ENCODE measurements at regions not wholly inside any gene's neighbourhood (a gene's known extent, or its start where the extent isn't known, plus 50 kb on each side); places are given as distances from the start of the nearest gene placed in this dataset.

GRCh38 chr12:24482044-24482443, 466.9 kb downstream of the BCAT1 start:
- peaks cover 2% of the 10 kb centered on the region for H3K27me3 Mint-ChIP-seq
- intact Hi-C loops (cut with DNase I, micrococcal nuclease), result no loop called here
- no peaks in the 10 kb centered on the region for H3K4me1 Mint-ChIP-seq
- no peak overlapping the region for H3K27ac Mint-ChIP-seq
- no peaks in the 10 kb centered on the region for H3K9me3 Mint-ChIP-seq (ENCODE audit: low read depth)
- no peaks in the 10 kb centered on the region for H3K36me3 Mint-ChIP-seq (ENCODE audit: low read depth)
- no peak for DNase-seq
- CTCF ChIA-PET, result no interaction called here
- POLR2A ChIA-PET, result no interaction called here
- no peak for ATAC-seq
- no peak overlapping the region for H3K4me3 Mint-ChIP-seq

- Mint-ChIP-seq H3K27me3 (peaks cover 2% of the 10 kb centered on the region), H3K36me3 (ENCODE audit: low read depth) (no peaks in the 10 kb centered on the region), H3K4me1 (no peaks in the 10 kb centered on the region), H3K27ac (no peak overlapping the region), H3K9me3 (ENCODE audit: low read depth) (no peaks in the 10 kb centered on the region), H3K4me3 (no peak overlapping the region)
- CTCF ChIA-PET, result no interaction called here
- POLR2A ChIA-PET, result no interaction called here
- intact Hi-C loops (cut with DNase I, micrococcal nuclease), result no loop called here
- DNase-seq (no peak), ATAC-seq (no peak)
Observed at GRCh38 chr12:24480766-24481449, 468.0 kb downstream of the BCAT1 start.

- peaks cover 2% of the 10 kb centered on the region for H3K27me3 Mint-ChIP-seq
- no peak overlapping the region for H3K27ac Mint-ChIP-seq
- H3K4me3 Mint-ChIP-seq, result no peak overlapping the region
- H3K4me1 Mint-ChIP-seq, result no peaks in the 10 kb centered on the region
- DNase-seq (no peak), ATAC-seq (no peak)
- no peaks in the 10 kb centered on the region for H3K9me3 Mint-ChIP-seq (ENCODE audit: low read depth)
- intact Hi-C loops (cut with DNase I, micrococcal nuclease), result no loop called here
- H3K36me3 Mint-ChIP-seq (ENCODE audit: low read depth), result no peaks in the 10 kb centered on the region
- CTCF ChIA-PET, result interaction anchor here (0.6 kb wide), 1 partner anchor 8 kb away, joined by 4 read pairs; no protein-coding TSS in a partner anchor
- POLR2A ChIA-PET, result no interaction called here
Observed at GRCh38 chr12:24479131-24479530, 469.8 kb downstream of the BCAT1 start.

- Mint-ChIP-seq H3K4me1 (no peaks in the 10 kb centered on the region), H3K27ac (no peak overlapping the region), H3K27me3 (peaks cover 2% of the 10 kb centered on the region), H3K9me3 (ENCODE audit: low read depth) (no peaks in the 10 kb centered on the region), H3K4me3 (no peak overlapping the region), H3K36me3 (ENCODE audit: low read depth) (no peaks in the 10 kb centered on the region)
- DNase-seq (no peak), ATAC-seq (no peak)
- intact Hi-C loops (cut with DNase I, micrococcal nuclease), result no loop called here
- CTCF ChIA-PET, result interaction anchor here (0.7 to 1.2 kb wide), 4 partner anchors 9 to 90 kb away, joined by 3 to 4 read pairs (median 3); no protein-coding TSS in a partner anchor
- POLR2A ChIA-PET, result no interaction called here
Observed at GRCh38 chr12:24478254-24478653, 470.6 kb downstream of the BCAT1 start.

GRCh38 chr12:24476310-24476709, 472.6 kb downstream of the BCAT1 start:
- Mint-ChIP-seq H3K36me3 (ENCODE audit: low read depth) (no peaks in the 10 kb centered on the region), H3K27ac (no peak overlapping the region), H3K9me3 (ENCODE audit: low read depth) (no peaks in the 10 kb centered on the region), H3K27me3 (peaks cover 2% of the 10 kb centered on the region), H3K4me1 (no peaks in the 10 kb centered on the region), H3K4me3 (no peak overlapping the region)
- CTCF ChIA-PET, result no interaction called here
- intact Hi-C loops (cut with DNase I, micrococcal nuclease), result no loop called here
- DNase-seq, result no peak
- POLR2A ChIA-PET, result no interaction called here
- ATAC-seq, result no peak

- ATAC-seq, result no peak
- Mint-ChIP-seq H3K4me1 (no peaks in the 10 kb centered on the region), H3K4me3 (no peak overlapping the region), H3K27me3 (peaks cover 2% of the 10 kb centered on the region), H3K36me3 (ENCODE audit: low read depth) (no peaks in the 10 kb centered on the region), H3K9me3 (ENCODE audit: low read depth) (no peaks in the 10 kb centered on the region), H3K27ac (no peak overlapping the region)
- POLR2A ChIA-PET, result no interaction called here
- intact Hi-C loops (cut with DNase I, micrococcal nuclease), result no loop called here
- DNase-seq, result no peak
- CTCF ChIA-PET, result no interaction called here
Observed at GRCh38 chr12:24475337-24475736, 473.6 kb downstream of the BCAT1 start.

- no peak overlapping the region for H3K4me3 Mint-ChIP-seq
- ChIA-PET CTCF (interaction anchor here (1.0 kb wide), 1 partner anchor 10 kb away, joined by 5 read pairs; no protein-coding TSS in a partner anchor), POLR2A (no interaction called here)
- ATAC-seq, result no peak
- no peak for DNase-seq
- no peaks in the 10 kb centered on the region for H3K4me1 Mint-ChIP-seq
- intact Hi-C loops (cut with DNase I, micrococcal nuclease), result no loop called here
- no peaks in the 10 kb centered on the region for H3K36me3 Mint-ChIP-seq (ENCODE audit: low read depth)
- H3K27ac Mint-ChIP-seq, result no peak overlapping the region
- no peaks in the 10 kb centered on the region for H3K9me3 Mint-ChIP-seq (ENCODE audit: low read depth)
- H3K27me3 Mint-ChIP-seq, result no peaks in the 10 kb centered on the region
Observed at GRCh38 chr12:24473097-24473496, 475.8 kb downstream of the BCAT1 start.

- intact Hi-C loops (cut with DNase I, micrococcal nuclease), result no loop called here
Observed at GRCh38 chr12:24470050-24470449, 478.9 kb downstream of the BCAT1 start.

GRCh38 chr12:24469089-24469488, 479.8 kb downstream of the BCAT1 start:
- CTCF ChIA-PET, result no interaction called here
- no peak overlapping the region for H3K4me3 Mint-ChIP-seq
- no peak for ATAC-seq
- peaks cover 1% of the 10 kb centered on the region for H3K27me3 Mint-ChIP-seq
- POLR2A ChIA-PET, result no interaction called here
- intact Hi-C loops (cut with DNase I, micrococcal nuclease), result no loop called here
- H3K4me1 Mint-ChIP-seq, result no peaks in the 10 kb centered on the region
- no peaks in the 10 kb centered on the region for H3K36me3 Mint-ChIP-seq (ENCODE audit: low read depth)
- H3K27ac Mint-ChIP-seq, result no peak overlapping the region
- no peaks in the 10 kb centered on the region for H3K9me3 Mint-ChIP-seq (ENCODE audit: low read depth)
- no peak for DNase-seq

More at GRCh38 chr12:24470050-24470449, 478.9 kb downstream of the BCAT1 start:
- DNase-seq (no peak), ATAC-seq (no peak)
- Mint-ChIP-seq H3K27me3 (no peaks in the 10 kb centered on the region), H3K27ac (no peak overlapping the region), H3K36me3 (ENCODE audit: low read depth) (no peaks in the 10 kb centered on the region), H3K9me3 (ENCODE audit: low read depth) (no peaks in the 10 kb centered on the region), H3K4me1 (no peaks in the 10 kb centered on the region), H3K4me3 (no peak overlapping the region)
- ChIA-PET POLR2A (no interaction called here), CTCF (no interaction called here)

GRCh38 chr12:24467226-24467625, 481.7 kb downstream of the BCAT1 start:
- Mint-ChIP-seq H3K4me3 (no peak overlapping the region), H3K9me3 (ENCODE audit: low read depth) (no peaks in the 10 kb centered on the region), H3K27me3 (peaks cover 1% of the 10 kb centered on the region), H3K27ac (no peak overlapping the region), H3K4me1 (peaks cover 2% of the 10 kb centered on the region), H3K36me3 (ENCODE audit: low read depth) (no peaks in the 10 kb centered on the region)
- intact Hi-C loops (cut with DNase I, micrococcal nuclease), result no loop called here
- DNase-seq (no peak), ATAC-seq (no peak)
- ChIA-PET POLR2A (no interaction called here), CTCF (no interaction called here)

GRCh38 chr12:24463375-24463774, 485.5 kb downstream of the BCAT1 start:
- POLR2A ChIA-PET, result no interaction called here
- DNase-seq (no peak), ATAC-seq (no peak)
- Mint-ChIP-seq H3K4me3 (no peak overlapping the region), H3K4me1 (peaks cover 2% of the 10 kb centered on the region), H3K9me3 (ENCODE audit: low read depth) (no peaks in the 10 kb centered on the region), H3K27me3 (peaks cover 1% of the 10 kb centered on the region), H3K27ac (no peak overlapping the region), H3K36me3 (ENCODE audit: low read depth) (no peaks in the 10 kb centered on the region)
- intact Hi-C loops (cut with DNase I, micrococcal nuclease), result no loop called here
- CTCF ChIA-PET, result interaction anchor here (1.4 to 1.8 kb wide), 2 partner anchors 10 to 15 kb away, joined by 3 to 5 read pairs; no protein-coding TSS in a partner anchor

GRCh38 chr12:24462946-24463345, 486.0 kb downstream of the BCAT1 start:
- peaks cover 2% of the 10 kb centered on the region for H3K4me1 Mint-ChIP-seq
- H3K27me3 Mint-ChIP-seq, result peaks cover 1% of the 10 kb centered on the region
- no peaks in the 10 kb centered on the region for H3K36me3 Mint-ChIP-seq (ENCODE audit: low read depth)
- no peak overlapping the region for H3K27ac Mint-ChIP-seq
- DNase-seq, result no peak
- CTCF ChIA-PET, result interaction anchor here (1.8 kb wide), 1 partner anchor 10 kb away, joined by 5 read pairs; no protein-coding TSS in a partner anchor
- no peak overlapping the region for H3K4me3 Mint-ChIP-seq
- H3K9me3 Mint-ChIP-seq (ENCODE audit: low read depth), result no peaks in the 10 kb centered on the region
- POLR2A ChIA-PET, result no interaction called here
- no peak for ATAC-seq
- intact Hi-C loops (cut with DNase I, micrococcal nuclease), result no loop called here
